ENCODE measurements at regions not wholly inside any gene's neighbourhood (a gene's known extent, or its start where the extent isn't known, plus 50 kb on each side); places are given as distances from the start of the nearest gene placed in this dataset.

GRCh38 chr15:99845009-99845408 lies 111.8 kb upstream of the LYSMD4 start:
- Histone ChIP-seq H3K36me3 (ENCODE audit: control insufficient read depth in 1 of 2, insufficient read depth in 2 of 2, low read length in 2 of 2) (no peaks in the 10 kb centered on the region), H3K79me2 (ENCODE audit: insufficient read depth, low read length) (no peaks in the 10 kb centered on the region), H3K4me2 (ENCODE audit: low read length) (no peak overlapping the region), H3K4me3 (replicated peaks in 1 of 2; ENCODE audit: low read depth in 1 of 2, low read length in 2 of 2) (no peak overlapping the region), H2AFZ (ENCODE audit: low read depth, low read length, poor library complexity, severe bottlenecking) (no peak overlapping the region), H3K27ac (ENCODE audit: low read depth, low read length) (no peak overlapping the region), H3K4me1 (ENCODE audit: control insufficient read depth in 1 of 2, insufficient read depth in 2 of 2, low read length in 2 of 2) (no peaks in the 10 kb centered on the region), H3K9me2 (ENCODE audit: insufficient read depth) (no peaks in the 10 kb centered on the region), H3K27me3 (ENCODE audit: insufficient read depth, low read length) (peaks cover 58% of the 10 kb centered on the region), H3K9ac (ENCODE audit: low read length) (no peak overlapping the region), H4K20me1 (ENCODE audit: insufficient read depth) (no peaks in the 10 kb centered on the region), H3K9me3 (ENCODE audit: control insufficient read depth in 1 of 2, insufficient read depth in 1 of 2, low read depth in 1 of 2, low read length in 2 of 2) (no peaks in the 10 kb centered on the region)
- CTCF ChIA-PET, result no interaction called here
- no peak for ATAC-seq
- no TSS peak for BruUV-seq (replicated peaks)
- RAD21 ChIA-PET (ENCODE audit: low non-redundant PET in 1 of 2, low total read pairs in 2 of 2, uncharacterized antibody in 2 of 2, unreplicated experiment in 2 of 2), result no interaction called here
- POLR2A ChIA-PET, result no interaction called here
- intact Hi-C loops (cut with micrococcal nuclease), result no loop called here
- DNase-seq (ENCODE audit: low read depth, low spot score), result no peak
- no peak for TF ChIP-seq POLR2AphosphoS5 (IDR thresholded peaks at IDR 0.05; ENCODE audit: low read depth, low read length)
- no peak for TF ChIP-seq EZH2 (IDR thresholded peaks at IDR 0.05)
- TF ChIP-seq CTCF (IDR thresholded peaks at IDR 0.05 in 2 of 3, conservative IDR thresholded peaks at IDR 0.05 in 1 of 3; ENCODE audit: borderline replicate concordance in 1 of 3, insufficient read depth in 1 of 3, low read depth in 2 of 3, low read length in 2 of 3), result no peak
- TF ChIP-seq SP1 (IDR thresholded peaks at IDR 0.05; ENCODE audit: low read depth), result no peak
- no peak for TF ChIP-seq CEBPB (IDR thresholded peaks at IDR 0.05; ENCODE audit: low read depth)
- no peak for TF ChIP-seq FOSL1 (IDR thresholded peaks at IDR 0.05; ENCODE audit: low read depth)
- no peak for TF ChIP-seq ZFX (IDR thresholded peaks at IDR 0.05)
- TF ChIP-seq RAD21 (IDR thresholded peaks at IDR 0.05; ENCODE audit: low read depth), result no peak
- no peak for TF ChIP-seq ELF1 (IDR thresholded peaks at IDR 0.05; ENCODE audit: borderline replicate concordance, low read depth)
- no peak for TF ChIP-seq POLR2A (IDR thresholded peaks at IDR 0.05; ENCODE audit: borderline replicate concordance, extremely low read depth, insufficient read depth, insufficient read length)
- no peak for TF ChIP-seq SIN3A (IDR thresholded peaks at IDR 0.05; ENCODE audit: low read depth)
- TF ChIP-seq YY1 (IDR thresholded peaks at IDR 0.05; ENCODE audit: extremely low read depth, insufficient replicate concordance, low read depth, low read length), result no peak
- TF ChIP-seq EGR1 (IDR thresholded peaks at IDR 0.05; ENCODE audit: low read depth), result no peak
- no peak for TF ChIP-seq ZBTB33 (IDR thresholded peaks at IDR 0.05; ENCODE audit: extremely low read depth, insufficient replicate concordance, low read length)
- no peak for TF ChIP-seq CBX3 (IDR thresholded peaks at IDR 0.05; ENCODE audit: low read depth)
- no peak for TF ChIP-seq JUND (IDR thresholded peaks at IDR 0.05)
- TF ChIP-seq REST (IDR thresholded peaks at IDR 0.05; ENCODE audit: low read depth), result no peak
- TF ChIP-seq TCF7L2 (IDR thresholded peaks at IDR 0.05; ENCODE audit: borderline replicate concordance, extremely low read depth, insufficient read depth, insufficient read length), result no peak
- no peak for TF ChIP-seq SRF (IDR thresholded peaks at IDR 0.05; ENCODE audit: low read depth)

All from HCT116 (cell line).